D341Med (cell line): ENCODE measurements at regions not wholly inside any gene's neighbourhood (a gene's known extent, or its start where the extent isn't known, plus 50 kb on each side); places are given as distances from the start of the nearest gene placed in this dataset.
"Not testable (repeated sequence)": the region's sequence is repeated elsewhere in the genome, so short reads cannot be mapped to it uniquely, and the experiment has no call there.

ENCODE experiments used
- DNase-seq: peaks from one replicate; pipeline ENCODE4 v3.0.0; 2012; ENCODE audit warnings: low spot score

- no peak for DNase-seq
Measured at GRCh38 chr10:35854661-35855060, 212.6 kb upstream of the FZD8 start.

GRCh38 chr10:35852721-35853120 lies 210.6 kb upstream of the FZD8 start:
- no peak for DNase-seq

- DNase-seq = no peak
Measured at GRCh38 chr10:35848412-35848811, 206.3 kb upstream of the FZD8 start.

DNA sequence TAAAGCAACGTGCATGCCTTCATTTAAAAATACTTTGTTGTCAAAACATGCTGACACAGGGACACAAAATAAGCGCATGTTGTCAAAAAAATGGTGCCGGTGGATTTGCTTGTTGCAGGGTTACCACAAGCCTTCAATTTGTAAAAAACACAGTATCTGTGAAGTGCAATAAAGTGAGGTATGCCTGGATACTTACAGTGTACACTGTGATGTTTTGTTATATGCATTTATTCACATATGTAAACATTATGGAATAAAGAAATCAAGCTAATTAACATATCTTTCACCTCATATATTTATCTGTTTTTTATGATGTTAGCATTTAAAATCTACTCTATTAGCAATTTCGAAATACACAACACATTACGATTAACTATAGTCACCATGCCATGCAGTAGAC lies 202.6 kb upstream of the FZD8 start:
- DNase-seq = no peak

DNA sequence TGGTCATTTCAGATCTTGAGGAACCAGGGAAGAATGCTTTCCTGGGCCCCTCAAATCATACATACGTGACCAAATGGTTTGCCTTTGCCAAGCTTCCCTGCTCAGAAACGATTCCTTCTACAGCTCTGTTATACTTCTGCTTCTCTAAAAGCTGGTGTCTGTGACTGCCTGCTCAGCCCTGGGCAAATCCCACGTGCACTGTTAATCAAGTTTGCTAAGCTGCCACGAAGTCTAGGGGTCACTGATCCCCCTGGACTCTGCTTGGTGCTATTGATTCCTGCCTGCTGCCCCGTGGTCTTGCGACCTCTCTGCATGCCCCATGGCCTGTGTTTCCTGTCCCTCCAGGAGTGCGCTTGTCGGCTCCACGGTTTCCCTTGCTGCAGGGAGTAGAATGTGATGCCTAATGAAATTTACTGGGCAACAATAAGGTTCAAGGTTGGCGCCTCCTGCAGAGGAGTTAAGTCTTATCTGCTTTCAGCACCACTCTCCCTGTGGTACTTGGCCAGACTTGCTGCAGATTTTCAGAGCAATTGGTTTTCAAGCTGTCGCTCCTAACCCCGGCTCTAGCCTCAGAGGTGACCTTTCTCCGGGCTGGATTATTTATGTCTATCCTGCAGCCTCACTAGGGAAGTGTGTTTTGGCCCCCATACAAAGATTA lies 201.6 kb upstream of the FZD8 start:
- no peak for DNase-seq

DNA sequence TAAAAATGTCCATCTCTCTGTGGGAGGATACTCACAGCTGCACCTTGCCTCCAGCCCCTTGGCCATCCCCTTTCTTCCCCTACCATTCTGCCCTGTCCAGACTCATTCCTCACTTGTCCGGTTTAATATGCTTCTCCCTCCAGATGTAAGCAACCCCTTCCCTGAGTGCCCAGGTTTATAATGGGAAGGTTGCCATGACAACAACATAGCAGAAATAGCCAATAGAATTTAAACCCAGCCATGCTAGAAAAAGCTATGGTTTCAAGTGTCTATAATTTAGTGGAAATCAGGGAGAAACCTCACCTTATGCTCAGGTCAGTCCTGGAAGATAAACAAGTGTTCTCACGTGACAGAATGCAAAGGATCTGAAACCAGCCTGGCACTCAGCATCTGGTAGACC lies 196.0 kb upstream of the FZD8 start:
- DNase-seq = no peak

DNA sequence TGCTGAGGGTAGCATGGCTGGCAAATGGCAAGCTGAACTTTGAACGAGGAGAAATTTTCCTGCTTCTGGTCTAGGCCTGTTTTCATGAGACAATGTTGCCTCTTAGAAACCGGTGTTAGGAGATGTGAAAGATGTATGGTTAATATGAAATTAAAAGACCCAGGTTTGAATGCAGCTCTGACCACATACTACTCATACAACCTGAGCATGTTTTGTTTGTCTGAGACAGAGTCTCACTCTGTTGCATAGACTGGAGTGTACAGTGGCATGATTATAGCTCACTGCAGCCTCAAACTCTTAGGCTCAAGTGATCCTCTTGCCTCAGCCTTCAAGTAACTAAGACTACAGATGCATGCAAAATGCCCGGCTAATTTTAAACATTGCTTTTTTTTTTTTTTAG lies 193.4 kb upstream of the FZD8 start:
- DNase-seq = no peak

DNA sequence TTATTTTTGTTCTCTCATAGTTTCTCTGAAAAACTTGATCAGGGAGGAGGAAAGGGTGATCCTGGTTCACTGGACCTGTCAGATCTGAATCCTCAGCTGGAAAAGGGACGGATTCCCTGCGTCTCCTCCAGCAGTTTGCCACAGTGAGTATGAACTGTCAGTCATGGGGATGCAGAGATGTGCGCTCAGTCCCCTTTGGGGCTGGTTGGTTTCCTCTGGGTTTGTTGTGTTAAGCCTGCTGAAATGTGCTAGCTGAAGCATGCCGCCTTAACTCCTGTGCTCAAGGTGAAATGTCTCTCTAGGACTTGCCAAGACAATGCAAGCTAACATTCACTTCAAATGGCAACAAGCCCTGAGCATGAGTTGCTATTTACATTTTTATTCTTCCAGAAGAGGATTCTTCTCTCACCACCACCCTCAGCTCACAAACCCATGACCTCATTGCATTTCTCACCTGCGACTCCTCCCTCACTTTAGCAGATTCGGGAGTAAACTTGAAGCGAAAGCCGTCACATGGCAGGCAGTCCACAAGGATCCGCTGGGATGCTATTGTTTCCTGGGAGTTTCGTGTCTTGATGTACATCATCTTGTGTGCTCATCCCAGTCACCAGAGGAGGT lies 192.9 kb upstream of the FZD8 start:
- DNase-seq = no peak

- no peak for DNase-seq
Measured at GRCh38 chr10:35827783-35828182, 185.7 kb upstream of the FZD8 start.

- no peak for DNase-seq
Measured at GRCh38 chr10:35824704-35825103, 182.6 kb upstream of the FZD8 start.

DNA sequence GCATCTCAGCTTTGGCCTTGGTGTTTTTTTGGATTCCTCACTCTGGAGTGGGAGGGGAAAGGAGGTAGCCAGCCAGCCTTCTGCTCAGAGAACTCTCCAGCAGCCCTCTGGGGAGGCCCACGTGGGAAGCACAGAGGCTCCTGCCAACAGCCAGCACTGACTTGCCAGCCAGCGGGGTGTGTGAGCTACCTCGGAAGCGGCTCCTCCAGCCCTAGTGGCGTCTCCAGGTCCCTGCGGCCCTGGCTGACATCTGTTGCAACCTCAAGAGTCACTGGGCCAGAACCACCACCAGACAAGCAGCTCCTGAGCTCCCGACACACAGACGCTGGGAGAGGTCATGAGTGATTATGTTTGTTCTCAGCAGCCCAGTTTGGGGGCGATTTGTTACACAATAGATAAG lies 180.2 kb upstream of the FZD8 start:
- DNase-seq = peak; percentile 76

DNA sequence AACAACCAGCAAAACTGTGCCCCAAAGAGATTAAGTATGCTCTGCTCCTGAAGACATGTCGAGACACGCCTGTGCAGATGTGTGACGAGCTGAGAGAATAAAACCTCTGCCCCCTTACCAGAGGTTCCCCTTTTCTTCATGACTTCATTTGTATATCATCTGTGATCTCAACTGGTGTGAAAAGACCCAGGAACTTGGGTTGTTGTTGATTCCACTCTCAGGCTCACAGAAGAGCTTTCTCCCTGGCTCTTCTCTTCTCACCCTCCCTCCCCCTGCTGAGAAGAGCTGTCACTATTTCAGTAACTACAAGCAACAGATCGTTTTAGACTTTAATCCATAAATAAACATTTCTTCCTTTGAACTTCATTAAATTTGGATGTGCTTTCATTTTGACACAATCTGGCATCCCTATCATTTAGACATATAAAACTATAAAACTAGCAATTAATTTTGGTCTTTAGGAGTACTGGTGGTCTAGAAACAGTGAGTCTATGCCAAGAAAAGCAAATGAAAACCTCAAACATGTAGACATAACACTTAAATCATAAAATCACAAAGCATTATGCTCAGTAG lies 179.3 kb upstream of the FZD8 start:
- DNase-seq = no peak

GRCh38 chr10:35819736-35820135 lies 177.6 kb upstream of the FZD8 start:
- DNase-seq = no peak

GRCh38 chr10:35819011-35819410 lies 176.9 kb upstream of the FZD8 start:
- no peak for DNase-seq

DNA sequence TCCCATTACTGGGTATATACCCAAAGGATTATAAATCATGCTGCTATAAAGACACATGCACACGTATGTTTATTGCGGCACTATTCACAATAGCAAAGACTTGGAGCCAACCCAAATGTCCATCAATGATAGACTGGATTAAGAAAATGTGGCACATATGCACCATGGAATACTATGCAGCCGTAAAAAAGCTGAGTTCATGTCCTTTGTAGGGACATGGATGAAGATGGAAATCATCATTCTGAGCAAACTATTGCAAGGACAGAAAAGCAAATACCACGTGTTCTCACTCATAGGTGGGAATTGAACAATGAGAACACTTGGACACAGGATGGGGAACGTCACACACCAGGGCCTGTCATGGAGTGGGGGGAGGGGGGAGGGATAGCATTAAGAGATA lies 175.0 kb upstream of the FZD8 start:
- not testable (repeated sequence) for DNase-seq

- peak; percentile 46 for DNase-seq
Measured at GRCh38 chr10:35813219-35813618, 171.1 kb upstream of the FZD8 start.

DNA sequence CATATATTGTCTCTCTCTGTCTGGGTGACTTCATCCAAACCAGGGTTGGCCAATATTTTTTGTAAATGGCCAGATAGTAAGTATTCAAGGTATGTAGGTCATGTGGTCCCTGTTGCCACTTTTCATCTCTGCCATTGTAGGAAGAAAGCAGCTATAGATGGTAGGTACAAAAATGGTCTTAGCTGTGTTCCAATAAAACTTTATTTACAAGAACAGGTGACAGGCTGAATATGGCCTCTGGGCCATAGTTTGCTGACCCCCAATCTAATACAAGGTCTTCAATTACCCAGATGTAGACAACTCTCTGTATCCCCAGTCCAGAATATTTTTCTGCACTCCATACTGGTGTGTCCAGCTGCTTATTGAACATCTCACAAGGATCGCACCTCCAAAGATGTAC lies 166.2 kb upstream of the FZD8 start:
- DNase-seq = no peak

DNA sequence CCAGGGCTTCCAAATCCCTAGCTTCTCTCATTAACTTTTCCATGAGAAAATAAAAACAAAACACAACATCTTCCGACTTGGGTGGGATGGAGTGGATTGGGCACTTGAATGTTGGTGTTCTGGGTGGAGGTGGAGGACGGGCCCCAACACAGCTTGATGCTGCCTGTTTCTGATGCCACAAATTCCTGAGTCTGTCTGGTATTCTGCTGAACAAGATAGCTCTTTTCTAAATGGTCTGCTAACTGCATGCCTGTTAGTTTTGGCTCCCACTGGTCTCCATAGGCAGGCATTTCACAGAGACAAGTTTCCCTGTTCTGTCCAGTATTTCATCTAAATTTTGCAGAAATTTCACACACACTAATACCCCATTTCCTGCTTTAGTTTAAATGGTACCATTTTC lies 160.9 kb upstream of the FZD8 start:
- DNase-seq = no peak

DNA sequence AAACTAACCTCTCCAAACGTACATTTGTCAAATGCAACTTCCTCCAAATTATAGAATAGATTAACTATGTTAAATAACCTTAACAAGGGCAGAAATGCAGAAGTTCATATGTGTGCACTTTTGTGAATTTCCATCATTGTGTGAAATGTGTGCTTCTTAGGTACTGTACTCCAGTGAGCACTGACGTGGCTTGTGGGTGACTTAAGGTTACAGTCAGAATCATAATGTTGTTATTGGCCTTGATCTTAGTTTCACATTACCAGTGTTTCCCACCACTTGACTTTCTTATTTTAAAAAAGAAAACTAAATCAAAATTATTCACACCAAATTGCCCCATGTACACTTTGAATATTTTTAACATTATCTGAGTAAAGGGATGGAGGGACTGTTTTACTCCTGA lies 155.1 kb upstream of the FZD8 start:
- no peak for DNase-seq

DNA sequence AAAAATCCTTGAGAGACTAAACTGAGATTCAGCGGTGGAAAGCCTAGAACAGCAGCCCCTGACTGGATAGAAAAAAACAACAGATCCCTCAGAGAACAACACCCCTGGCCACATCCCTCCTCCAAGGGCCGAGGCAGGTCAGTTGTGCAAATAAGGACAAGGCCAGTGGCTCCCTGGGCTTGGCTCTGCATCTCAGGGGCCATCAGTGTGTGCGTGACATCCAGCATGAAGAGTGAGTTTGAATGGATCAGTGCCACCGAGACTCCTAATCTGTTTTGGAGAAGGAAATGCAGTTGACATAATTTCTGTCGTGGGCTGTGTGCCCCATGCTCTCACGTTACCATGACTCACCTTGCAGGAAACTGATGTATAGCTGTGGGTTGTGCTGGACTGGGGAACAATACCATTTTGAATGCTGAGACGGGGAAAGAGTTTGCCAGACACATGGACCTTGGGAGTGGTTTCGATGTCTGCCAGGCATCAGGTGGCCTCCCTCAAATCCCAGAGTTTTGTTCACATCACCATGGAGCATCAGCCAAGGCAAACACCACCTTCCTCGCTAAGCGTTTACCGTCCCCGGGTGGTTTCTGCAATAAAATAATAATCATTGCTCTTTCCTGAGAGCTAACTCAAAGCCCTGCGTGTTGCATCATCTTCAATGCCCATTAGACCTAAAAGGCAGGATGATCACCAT lies 153.2 kb upstream of the FZD8 start:
- DNase-seq = no peak

- no peak for DNase-seq
Measured at GRCh38 chr10:35794703-35795102, 152.6 kb upstream of the FZD8 start.

GRCh38 chr10:35792291-35792690 lies 150.2 kb upstream of the FZD8 start:
- no peak for DNase-seq

DNA sequence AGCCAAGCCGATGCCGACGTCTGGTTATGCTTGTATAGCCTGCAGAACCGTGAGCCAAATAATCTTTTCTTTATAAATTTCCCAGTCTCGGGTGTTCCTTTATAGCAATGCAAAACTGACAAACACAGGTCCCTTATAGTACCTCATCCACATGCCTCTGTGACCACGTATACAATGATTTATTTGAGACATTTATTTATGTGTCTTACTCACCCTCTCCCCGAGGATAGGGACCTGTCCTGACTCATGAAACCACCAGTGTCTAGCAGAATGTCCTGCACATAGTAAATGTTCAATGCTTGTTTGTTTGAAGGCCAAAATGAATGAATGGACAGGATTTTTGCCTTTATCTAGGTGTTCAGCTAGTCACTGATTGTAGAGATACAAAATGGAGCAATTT lies 147.9 kb upstream of the FZD8 start:
- no peak for DNase-seq
